Urinary bladder (tissue), 3 donors: ENCODE measurements at regions not wholly inside any gene's neighbourhood (a gene's known extent, or its start where the extent isn't known, plus 50 kb on each side); places are given as distances from the start of the nearest gene placed in this dataset.
"Not testable (repeated sequence)": the region's sequence is repeated elsewhere in the genome, so short reads cannot be mapped to it uniquely, and the experiment has no call there.

Experiments
- DNase-seq: peaks from one replicate; pipeline ENCODE4 v3.0.0-alpha.2; 2015; ENCODE audit errors: extremely low spot score
- H3K27ac ChIP-seq: one replicate; pipeline ENCODE4 v1.5.1; 2013; ENCODE audit warnings: low read depth, mild to moderate bottlenecking, moderate library complexity
- H3K36me3 ChIP-seq: one replicate; pipeline ENCODE4 v1.6.1; 2013; ENCODE audit warnings: mild to moderate bottlenecking, moderate library complexity; ENCODE audit not compliant: insufficient read depth
- H3K4me1 ChIP-seq: one replicate; pipeline ENCODE4 v1.6.1; 2013; ENCODE audit warnings: mild to moderate bottlenecking, moderate library complexity; ENCODE audit not compliant: insufficient read depth
- H3K4me3 ChIP-seq: one replicate; pipeline ENCODE4 v1.5.1; 2013; ENCODE audit warnings: low read depth, low read length
- WGBS: extraction: QIAGEN DNeasy Blood & Tissue Kit; methylation state at CpG from one replicate; pipeline ENCODE4 v1.1.7; 2013; 5-methylcytosine and 5-hydroxymethylcytosine counted together
- donor health status: healthy with polysubstance abuse.
- donor health status: healthy.

GRCh38 chr1:121483961-121484424, 299.2 kb downstream of the SRGAP2C start:
- DNase-seq = no peak
- no peak overlapping the region for H3K27ac ChIP-seq
- H3K4me1 ChIP-seq = no peaks in the 10 kb centered on the region
- H3K4me3 ChIP-seq = no peak overlapping the region
- H3K36me3 ChIP-seq = no peaks in the 10 kb centered on the region

- DNase-seq, H3K4me1 ChIP-seq, H3K4me3 ChIP-seq, H3K27ac ChIP-seq, H3K36me3 ChIP-seq: not testable (repeated sequence)
These were observed 310.0 kb downstream of the SRGAP2C start for GRCh38 chr1:121494796-121495195.

- DNase-seq, H3K27ac ChIP-seq, H3K4me1 ChIP-seq, H3K4me3 ChIP-seq, H3K36me3 ChIP-seq: not testable (repeated sequence)
- 71% methylated on average over 5 of the region's 5 CpGs for WGBS
These were observed 326.7 kb downstream of the SRGAP2C start for GRCh38 chr1:121511455-121511854.

- H3K4me1 ChIP-seq, H3K36me3 ChIP-seq, H3K4me3 ChIP-seq, DNase-seq, H3K27ac ChIP-seq: not testable (repeated sequence)
- 66% methylated on average over 1 of the region's 1 CpG for WGBS
These were observed 327.1 kb downstream of the SRGAP2C start for GRCh38 chr1:121511876-121512275.

GRCh38 chr1:121515235-121515634, 330.5 kb downstream of the SRGAP2C start:
- Histone ChIP-seq H3K36me3 (no peaks in the 10 kb centered on the region), H3K4me1 (no peaks in the 10 kb centered on the region), H3K4me3 (no peak overlapping the region), H3K27ac (no peak overlapping the region)
- DNase-seq = no peak
- WGBS = 89% methylated on average over 2 of the region's 2 CpGs

GRCh38 chr1:121516234-121516967, 331.6 kb downstream of the SRGAP2C start:
- H3K4me3 ChIP-seq = no peak overlapping the region
- no peaks in the 10 kb centered on the region for H3K4me1 ChIP-seq
- no peak for DNase-seq
- no peaks in the 10 kb centered on the region for H3K36me3 ChIP-seq
- H3K27ac ChIP-seq = no peak overlapping the region
- WGBS = 79% methylated on average over 8 of the region's 8 CpGs

GRCh38 chr1:121517586-121518230, 332.9 kb downstream of the SRGAP2C start:
- H3K27ac ChIP-seq = no peak overlapping the region
- no peak for DNase-seq
- H3K36me3 ChIP-seq = no peaks in the 10 kb centered on the region
- no peak overlapping the region for H3K4me3 ChIP-seq
- H3K4me1 ChIP-seq = no peaks in the 10 kb centered on the region
- 72% methylated on average over 9 of the region's 9 CpGs for WGBS

GRCh38 chr1:121518726-121519041, 333.9 kb downstream of the SRGAP2C start:
- Histone ChIP-seq H3K27ac (no peak overlapping the region), H3K36me3 (no peaks in the 10 kb centered on the region), H3K4me3 (no peak overlapping the region), H3K4me1 (no peaks in the 10 kb centered on the region)
- no peak for DNase-seq
- 22% methylated on average over 8 of the region's 8 CpGs for WGBS

- peak overlapping the region; percentile 22 for H3K4me3 ChIP-seq
- H3K27ac ChIP-seq = no peak overlapping the region
- 1% methylated on average over 75 of the region's 75 CpGs for WGBS
- DNase-seq = no peak
- no peaks in the 10 kb centered on the region for H3K36me3 ChIP-seq
- H3K4me1 ChIP-seq = no peaks in the 10 kb centered on the region
These were observed 334.4 kb downstream of the SRGAP2C start for GRCh38 chr1:121519042-121519755.

- not testable (repeated sequence) for H3K27ac ChIP-seq, H3K4me1 ChIP-seq, H3K4me3 ChIP-seq, DNase-seq, H3K36me3 ChIP-seq
- WGBS = 46% methylated on average over 19 of the region's 19 CpGs
These were observed 335.0 kb downstream of the SRGAP2C start for GRCh38 chr1:121519756-121520286.

GRCh38 chr1:121522061-121522759, 337.4 kb downstream of the SRGAP2C start:
- no peak for DNase-seq
- H3K27ac ChIP-seq = no peak overlapping the region
- no peak overlapping the region for H3K4me3 ChIP-seq
- WGBS = 77% methylated on average over 5 of the region's 5 CpGs
- H3K36me3 ChIP-seq = no peaks in the 10 kb centered on the region
- H3K4me1 ChIP-seq = no peaks in the 10 kb centered on the region

- H3K4me3 ChIP-seq, H3K27ac ChIP-seq, H3K4me1 ChIP-seq, DNase-seq, H3K36me3 ChIP-seq: not testable (repeated sequence)
- WGBS = 86% methylated on average over 4 of the region's 4 CpGs
These were observed 338.3 kb downstream of the SRGAP2C start for GRCh38 chr1:121523112-121523511.

- WGBS = 79% methylated on average over 4 of the region's 4 CpGs
These were observed 340.6 kb downstream of the SRGAP2C start for GRCh38 chr1:121525355-121525754.

More at GRCh38 chr1:121525355-121525754, 340.6 kb downstream of the SRGAP2C start:
- no peaks in the 10 kb centered on the region for H3K36me3 ChIP-seq
- H3K4me1 ChIP-seq = no peaks in the 10 kb centered on the region
- no peak overlapping the region for H3K27ac ChIP-seq
- DNase-seq = no peak
- no peak overlapping the region for H3K4me3 ChIP-seq
